HG03442 (cell line): ENCODE measurements at regions not wholly inside any gene's neighbourhood (a gene's known extent, or its start where the extent isn't known, plus 50 kb on each side); places are given as distances from the start of the nearest gene placed in this dataset.

Experiments used
- ATAC-seq: cut with Tn5 transposase; IDR thresholded peaks from one replicate; pipeline ENCODE4 v1.9.1; 2021; ENCODE audit warnings: mild to moderate bottlenecking, moderate library complexity; ENCODE audit not compliant: unreplicated experiment

DNA sequence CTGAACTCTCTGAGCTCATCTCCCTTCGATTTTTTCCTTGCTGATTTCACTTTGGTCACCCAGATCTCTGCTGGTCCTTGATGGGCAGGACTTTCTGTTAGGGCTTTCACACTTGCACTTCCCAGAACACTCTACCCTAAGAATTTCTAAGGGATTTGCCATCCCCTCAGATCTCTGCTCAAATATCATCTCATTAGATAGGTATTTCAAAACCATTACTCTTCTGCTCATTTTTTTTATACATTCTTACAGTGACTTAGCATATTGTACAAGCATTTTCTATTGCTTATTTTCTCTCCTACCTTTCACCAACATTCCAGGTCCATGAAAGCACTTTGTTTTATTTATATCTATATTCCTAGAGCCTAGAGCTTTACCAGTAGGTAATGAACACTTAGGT is 913.3 kb downstream of the PDHA2 start:
- no peak for ATAC-seq

- ATAC-seq, result no peak
Measured at GRCh38 chr4:96755569-96756484, 915.9 kb downstream of the PDHA2 start.

DNA sequence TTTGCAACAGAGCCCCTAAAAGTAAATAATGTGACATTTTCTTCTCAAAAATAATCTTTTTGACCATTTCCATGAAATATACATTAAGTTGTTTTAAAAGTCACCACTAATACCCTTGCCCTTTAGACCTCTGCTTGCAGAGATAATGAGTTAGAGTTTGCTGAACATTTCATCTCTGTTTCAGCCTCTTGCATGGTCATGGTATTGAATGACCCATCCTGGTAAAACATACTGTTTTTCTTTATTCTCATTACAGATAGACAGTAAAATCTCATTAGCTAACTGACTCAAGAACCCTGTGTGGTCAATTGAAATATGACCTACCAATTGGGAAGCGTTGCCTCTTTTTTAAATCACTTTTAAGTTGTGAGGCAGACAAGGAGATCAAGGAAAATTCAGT is 916.7 kb downstream of the PDHA2 start:
- ATAC-seq, result no peak

GRCh38 chr4:96763546-96763945 is 923.7 kb downstream of the PDHA2 start:
- no peak for ATAC-seq

GRCh38 chr4:96766359-96766758 is 926.5 kb downstream of the PDHA2 start:
- no peak for ATAC-seq

- no peak for ATAC-seq
Measured at GRCh38 chr4:96767815-96768480, 928.1 kb downstream of the PDHA2 start.

- no peak for ATAC-seq
Measured at GRCh38 chr4:96775501-96775900, 935.6 kb downstream of the PDHA2 start.

DNA sequence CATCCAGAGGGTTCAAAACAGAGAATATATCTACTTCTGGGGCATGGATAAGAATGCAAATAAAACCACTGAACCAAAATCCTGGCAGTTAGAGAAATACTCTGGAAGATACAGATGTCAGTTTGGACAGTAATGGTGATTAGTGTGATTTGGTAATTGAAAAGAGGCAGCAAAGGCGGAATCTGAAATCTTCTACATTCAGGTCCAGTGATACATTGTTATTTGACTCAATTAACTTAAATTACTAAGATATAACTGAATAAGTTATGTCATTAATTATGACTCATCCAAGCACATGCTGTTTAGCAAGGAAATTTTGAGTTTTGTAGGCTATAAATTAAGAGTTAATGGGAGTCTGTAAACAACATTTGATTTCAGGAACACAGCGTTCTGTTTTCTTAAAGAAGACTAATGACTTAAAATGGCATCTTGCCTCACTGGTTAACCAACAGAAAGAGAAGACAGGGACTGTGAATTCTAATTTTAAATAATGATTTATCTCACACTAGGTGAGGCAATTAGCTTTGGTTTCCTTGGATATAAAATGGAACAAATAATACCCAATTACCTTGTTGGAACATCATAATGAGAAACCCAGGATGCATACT is 937.1 kb downstream of the PDHA2 start:
- ATAC-seq, result no peak

DNA sequence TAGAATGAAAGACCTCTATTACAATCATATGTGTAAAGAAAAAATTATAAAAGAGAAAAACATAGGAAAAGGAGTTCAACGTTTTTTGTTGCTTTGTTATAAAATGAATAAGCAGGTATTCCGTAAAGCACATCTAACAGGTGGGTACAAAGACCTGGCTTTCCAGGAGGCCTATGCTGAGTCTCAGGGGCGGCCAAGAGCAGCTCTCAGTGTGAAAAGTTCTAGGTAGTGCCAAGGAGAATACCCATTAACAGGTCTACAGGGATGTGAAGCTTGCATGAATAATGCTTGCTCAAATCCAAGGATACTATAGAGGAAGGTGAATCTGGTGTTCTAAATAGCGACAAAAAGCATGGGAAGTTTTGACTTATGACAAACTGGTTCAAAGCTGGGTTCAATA is 944.4 kb downstream of the PDHA2 start:
- no peak for ATAC-seq

GRCh38 chr4:96786306-96786705 is 946.4 kb downstream of the PDHA2 start:
- ATAC-seq, result no peak

- no peak for ATAC-seq
Measured at GRCh38 chr4:96787766-96788165, 947.9 kb downstream of the PDHA2 start.

DNA sequence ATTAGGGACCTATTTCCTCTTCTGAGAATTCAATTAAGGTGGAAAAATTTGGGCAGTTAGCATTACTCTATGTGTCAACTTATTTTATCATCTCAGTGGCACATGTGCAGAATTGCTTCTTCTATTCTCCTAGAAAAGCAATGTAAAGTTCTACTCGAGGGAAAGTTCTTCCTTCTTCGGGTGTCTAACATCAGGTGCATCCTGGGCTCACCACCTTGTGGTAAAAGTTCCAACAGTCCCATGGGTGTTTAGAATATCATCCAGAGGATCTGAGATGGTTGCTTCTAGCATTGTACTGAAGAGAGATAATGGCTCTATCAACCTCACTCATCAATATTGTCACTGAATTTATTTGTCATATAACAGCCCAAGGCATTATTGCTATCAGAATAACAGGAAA is 969.7 kb downstream of the PDHA2 start:
- no peak for ATAC-seq

- no peak for ATAC-seq
Measured at GRCh38 chr4:96827086-96827485, 987.2 kb downstream of the PDHA2 start.

DNA sequence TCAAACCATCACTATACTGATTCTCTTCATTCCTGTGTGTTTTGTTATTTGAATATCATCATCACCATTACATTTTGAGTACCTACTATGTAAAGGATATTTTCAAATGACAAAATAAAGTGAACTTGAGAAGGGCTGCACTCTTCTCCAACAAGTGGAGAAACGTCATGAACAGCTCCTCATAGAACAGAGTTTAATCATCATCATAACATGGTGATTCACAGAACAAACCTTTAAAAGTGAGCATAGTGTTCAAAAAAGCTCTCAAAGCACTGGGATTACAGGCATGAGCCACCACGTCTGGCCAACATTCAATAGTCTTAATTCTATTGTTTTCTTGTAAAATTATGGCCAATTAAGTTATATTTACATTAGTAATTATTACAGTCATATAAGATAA is 993.9 kb downstream of the PDHA2 start:
- no peak for ATAC-seq

DNA sequence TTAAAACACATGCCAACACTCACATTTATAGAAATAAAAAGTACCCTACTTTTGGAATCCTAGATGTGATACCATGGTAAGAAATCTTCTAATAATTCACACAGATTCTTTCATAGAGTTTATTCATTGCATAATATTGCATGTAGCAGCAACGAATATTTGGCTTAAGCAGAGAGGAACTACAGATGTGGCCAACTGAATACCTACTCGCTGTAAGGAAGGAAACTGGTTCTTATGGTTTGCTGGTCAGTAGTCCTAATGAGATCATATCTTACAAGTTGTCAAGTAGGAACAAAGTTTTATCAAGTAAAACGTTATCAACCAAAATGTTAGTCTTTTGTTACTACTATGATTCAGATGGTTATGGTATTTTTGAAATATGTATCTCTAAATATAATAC is 996.1 kb downstream of the PDHA2 start:
- no peak for ATAC-seq

- ATAC-seq, result no peak
Measured at GRCh38 chr4:96839441-96839840, 999.5 kb downstream of the PDHA2 start.

- ATAC-seq, result no peak
Measured at GRCh38 chr4:96841801-96842200, 1001.9 kb downstream of the PDHA2 start.

DNA sequence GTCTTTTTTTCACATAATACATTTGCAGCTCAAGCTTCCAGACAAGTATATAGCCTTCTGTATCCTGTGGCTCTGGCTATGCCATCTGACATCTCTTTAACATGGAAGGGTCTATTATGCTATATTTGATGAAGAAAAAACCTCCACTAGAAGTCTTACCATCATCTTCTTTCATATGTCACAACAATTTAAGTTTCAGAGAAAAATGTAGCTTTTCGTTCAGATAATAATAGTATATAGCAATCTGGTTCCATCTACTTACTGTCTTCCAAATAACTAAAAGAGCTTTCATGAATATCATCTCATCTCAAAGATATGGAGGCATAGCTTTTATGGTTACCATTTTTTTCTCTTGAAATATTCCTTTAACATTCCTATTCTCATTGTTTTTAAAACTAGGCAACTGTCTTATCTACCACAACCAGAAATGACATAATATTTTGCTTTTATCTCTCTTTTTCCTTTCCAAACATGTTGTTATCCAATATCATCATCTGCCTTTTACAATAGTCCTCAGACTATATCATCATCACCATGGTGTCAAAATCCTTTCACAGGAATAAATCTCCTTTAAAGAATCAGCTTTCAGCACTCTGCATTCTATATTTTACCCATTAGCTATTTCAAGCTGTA is 1005.1 kb downstream of the PDHA2 start:
- no peak for ATAC-seq

- ATAC-seq, result no peak
Measured at GRCh38 chr4:96845819-96846218, 1005.9 kb downstream of the PDHA2 start.

- ATAC-seq, result no peak
Measured at GRCh38 chr4:96874657-96875056, 1034.8 kb downstream of the PDHA2 start.

- ATAC-seq, result no peak
Measured at GRCh38 chr4:96879527-96879926, 1039.6 kb downstream of the PDHA2 start.
